Neural cell (in vitro differentiated cells): ENCODE measurements at regions not wholly inside any gene's neighbourhood (a gene's known extent, or its start where the extent isn't known, plus 50 kb on each side); places are given as distances from the start of the nearest gene placed in this dataset.

Experiments
- H2AFZ ChIP-seq: fragments of 200-600, 300-800 bp; sonication (generic), shearing (Covaris generic); 2 replicates; pipeline ENCODE4 v1.6.0; 2014; ENCODE audit warnings: low read depth, mild to moderate bottlenecking, antibody characterized with exemption, low read length, moderate library complexity
- H3F3A ChIP-seq: fragments of 200-600 bp; shearing (Covaris generic); 2 replicates; pipeline ENCODE4 v1.6.1; 2016; ENCODE audit warnings: mild to moderate bottlenecking, moderate library complexity, mixed read lengths, antibody characterized with exemption, low read length; ENCODE audit not compliant: insufficient read depth, poor library complexity, severe bottlenecking
- H3K27ac ChIP-seq: fragments of 200-600, 300-800 bp; sonication (generic), shearing (Covaris generic); 2 replicates; pipeline ENCODE4 v1.5.1; 2014; ENCODE audit warnings: mild to moderate bottlenecking, low read length, moderate library complexity
- H3K27me3 ChIP-seq: fragments of 300-800, 200-600 bp; sonication (generic), shearing (Covaris generic); 2 replicates; pipeline ENCODE4 v1.6.0; 2014; ENCODE audit warnings: mild to moderate bottlenecking, low read depth, low read length, moderate library complexity; ENCODE audit not compliant: insufficient read depth
- H3K36me3 ChIP-seq: fragments of 300-800, 200-600 bp; sonication (generic), shearing (Covaris generic); 2 replicates; pipeline ENCODE4 v1.5.1; 2014; ENCODE audit warnings: mild to moderate bottlenecking, antibody characterized with exemption, low read length, moderate library complexity; ENCODE audit not compliant: insufficient read depth
- H3K4me2 ChIP-seq: fragments of 300-800, 200-600 bp; sonication (generic), shearing (Covaris generic); 2 replicates; pipeline ENCODE4 v1.6.0; 2014; ENCODE audit warnings: mild to moderate bottlenecking, low read length
- H3K4me3 ChIP-seq: fragments of 300-800, 200-600 bp; sonication (generic), shearing (Covaris generic); 2 replicates; pipeline ENCODE4 v1.5.1; 2014; ENCODE audit warnings: mild to moderate bottlenecking, low read length, moderate library complexity
- H3K79me2 ChIP-seq: fragments of 200-600 bp; shearing (Covaris generic); replicated peaks from 2 replicates; pipeline ENCODE4 v1.6.0; 2014; ENCODE audit warnings: mild to moderate bottlenecking, low read length, moderate library complexity; ENCODE audit not compliant: insufficient read depth
- H3K9ac ChIP-seq: fragments of 300-800, 200-600 bp; sonication (generic), shearing (Covaris generic); 2 replicates; pipeline ENCODE4 v1.6.1; 2016; ENCODE audit warnings: mild to moderate bottlenecking, low read length, mixed read lengths
- H3K9me2 ChIP-seq: fragments of 200-600 bp; shearing (Covaris generic); 2 replicates; pipeline ENCODE4 v1.6.1; 2016; ENCODE audit warnings: mild to moderate bottlenecking, low read length, mixed read lengths; ENCODE audit not compliant: insufficient read depth
- H3K9me3 ChIP-seq: fragments of 200-600, 300-800 bp; sonication (generic), shearing (Covaris generic); 2 replicates; pipeline ENCODE4 v1.6.1; 2016; ENCODE audit warnings: mild to moderate bottlenecking, mixed run types, low read length, moderate library complexity, mixed read lengths
- H4K20me1 ChIP-seq: fragments of 200-600 bp; shearing (Covaris generic); 2 replicates; pipeline ENCODE4 v1.6.1; 2016; ENCODE audit warnings: mild to moderate bottlenecking, mixed run types; ENCODE audit not compliant: insufficient read depth
- EP300 ChIP-seq: fragments of 450-650 bp; conservative IDR thresholded peaks from 2 replicates; pipeline ENCODE4 v1.6.1; 2014; ENCODE audit warnings: antibody characterized with exemption, mild to moderate bottlenecking, moderate library complexity; ENCODE audit not compliant: poor library complexity, severe bottlenecking
- EZH2 ChIP-seq: fragments of 200-600, 300-800 bp; shearing (Covaris generic), sonication (generic); IDR thresholded peaks from 2 replicates; pipeline ENCODE4 v1.6.1; 2014; ENCODE audit warnings: antibody characterized with exemption, low read length, borderline replicate concordance, mild to moderate bottlenecking; ENCODE audit not compliant: insufficient read depth, poor library complexity, severe bottlenecking
- MXI1 ChIP-seq: fragments of 450-650 bp; conservative IDR thresholded peaks from 2 replicates; pipeline ENCODE4 v1.6.1; 2014; ENCODE audit warnings: antibody characterized with exemption, mild to moderate bottlenecking; ENCODE audit not compliant: poor library complexity, severe bottlenecking
- POLR2AphosphoS5 ChIP-seq: IDR thresholded peaks from 2 replicates; pipeline ENCODE4 v1.6.1; 2012
- RAD21 ChIP-seq: fragments of 450-650 bp; conservative IDR thresholded peaks from 2 replicates; pipeline ENCODE4 v1.6.1; 2014; ENCODE audit warnings: antibody characterized with exemption, mild to moderate bottlenecking, moderate library complexity
- SMC3 ChIP-seq: fragments of 450-650 bp; conservative IDR thresholded peaks from 2 replicates; pipeline ENCODE4 v1.6.1; 2014; ENCODE audit warnings: antibody characterized with exemption, mild to moderate bottlenecking, moderate library complexity; ENCODE audit not compliant: poor library complexity
- TAF1 ChIP-seq: IDR thresholded peaks from 2 replicates; pipeline ENCODE4 v1.6.1; 2012; ENCODE audit warnings: low read depth
- TF ChIP-seq, protein P1 (sequence below): IDR thresholded peaks from 2 replicates; pipeline ENCODE4 v1.6.1; 2012; ENCODE audit warnings: borderline replicate concordance
- TF ChIP-seq, protein P2 (sequence below): fragments of 450-650 bp; IDR thresholded peaks from 2 replicates; pipeline ENCODE4 v1.5.1; 2014; ENCODE audit warnings: antibody characterized with exemption, mild to moderate bottlenecking, moderate library complexity; ENCODE audit not compliant: poor library complexity, severe bottlenecking

DNA sequence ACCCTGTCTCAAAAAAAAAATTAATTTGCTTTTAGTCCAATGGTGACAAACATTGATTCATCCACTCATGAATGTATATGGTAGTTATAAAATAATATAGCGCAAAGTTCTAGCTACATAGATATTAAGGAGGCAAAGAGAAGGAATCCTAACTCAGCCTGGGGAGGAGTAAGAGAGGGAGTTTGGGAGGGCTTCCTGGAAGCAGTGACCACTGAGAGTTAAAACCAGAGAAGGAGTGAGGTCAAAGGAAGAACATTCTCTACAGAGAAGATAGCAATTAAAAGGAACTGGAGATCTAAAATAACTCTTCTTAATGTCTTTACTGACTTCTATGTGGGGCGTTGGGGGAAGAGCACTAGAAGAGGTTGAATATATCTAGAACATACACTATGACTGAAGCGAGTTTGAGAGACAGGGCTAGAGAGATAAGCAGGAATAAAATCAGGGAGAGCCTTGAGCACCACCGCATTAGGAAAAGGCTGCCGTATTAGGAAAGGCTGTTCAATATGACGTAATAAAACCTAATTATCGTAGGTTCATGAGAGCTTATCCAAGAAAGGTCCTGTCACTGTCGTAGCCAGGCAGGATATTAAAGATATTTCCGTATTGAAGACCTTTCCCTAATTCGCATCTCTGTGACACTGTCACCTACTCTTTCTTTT lies 81.8 kb upstream of the CNKSR3 start:
- Histone ChIP-seq H3K9me3 (no peaks in the 10 kb centered on the region), H3K9ac (no peak overlapping the region), H3F3A (no peaks in the 10 kb centered on the region), H3K27me3 (no peaks in the 10 kb centered on the region), H2AFZ (no peak overlapping the region), H4K20me1 (no peaks in the 10 kb centered on the region), H3K4me2 (no peak overlapping the region), H3K27ac (no peak overlapping the region), H3K36me3 (no peaks in the 10 kb centered on the region), H3K79me2 (no peaks in the 10 kb centered on the region), H3K9me2 (no peaks in the 10 kb centered on the region), H3K4me3 (no peak overlapping the region)
- TF ChIP-seq MXI1 (no peak), SMC3 (no peak), TAF1 (no peak), EZH2 (no peak), RAD21 (no peak), POLR2AphosphoS5 (no peak), EP300 (no peak)
- TF ChIP-seq, protein P1, sequence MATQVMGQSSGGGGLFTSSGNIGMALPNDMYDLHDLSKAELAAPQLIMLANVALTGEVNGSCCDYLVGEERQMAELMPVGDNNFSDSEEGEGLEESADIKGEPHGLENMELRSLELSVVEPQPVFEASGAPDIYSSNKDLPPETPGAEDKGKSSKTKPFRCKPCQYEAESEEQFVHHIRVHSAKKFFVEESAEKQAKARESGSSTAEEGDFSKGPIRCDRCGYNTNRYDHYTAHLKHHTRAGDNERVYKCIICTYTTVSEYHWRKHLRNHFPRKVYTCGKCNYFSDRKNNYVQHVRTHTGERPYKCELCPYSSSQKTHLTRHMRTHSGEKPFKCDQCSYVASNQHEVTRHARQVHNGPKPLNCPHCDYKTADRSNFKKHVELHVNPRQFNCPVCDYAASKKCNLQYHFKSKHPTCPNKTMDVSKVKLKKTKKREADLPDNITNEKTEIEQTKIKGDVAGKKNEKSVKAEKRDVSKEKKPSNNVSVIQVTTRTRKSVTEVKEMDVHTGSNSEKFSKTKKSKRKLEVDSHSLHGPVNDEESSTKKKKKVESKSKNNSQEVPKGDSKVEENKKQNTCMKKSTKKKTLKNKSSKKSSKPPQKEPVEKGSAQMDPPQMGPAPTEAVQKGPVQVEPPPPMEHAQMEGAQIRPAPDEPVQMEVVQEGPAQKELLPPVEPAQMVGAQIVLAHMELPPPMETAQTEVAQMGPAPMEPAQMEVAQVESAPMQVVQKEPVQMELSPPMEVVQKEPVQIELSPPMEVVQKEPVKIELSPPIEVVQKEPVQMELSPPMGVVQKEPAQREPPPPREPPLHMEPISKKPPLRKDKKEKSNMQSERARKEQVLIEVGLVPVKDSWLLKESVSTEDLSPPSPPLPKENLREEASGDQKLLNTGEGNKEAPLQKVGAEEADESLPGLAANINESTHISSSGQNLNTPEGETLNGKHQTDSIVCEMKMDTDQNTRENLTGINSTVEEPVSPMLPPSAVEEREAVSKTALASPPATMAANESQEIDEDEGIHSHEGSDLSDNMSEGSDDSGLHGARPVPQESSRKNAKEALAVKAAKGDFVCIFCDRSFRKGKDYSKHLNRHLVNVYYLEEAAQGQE, result no peak
- TF ChIP-seq, protein P2, sequence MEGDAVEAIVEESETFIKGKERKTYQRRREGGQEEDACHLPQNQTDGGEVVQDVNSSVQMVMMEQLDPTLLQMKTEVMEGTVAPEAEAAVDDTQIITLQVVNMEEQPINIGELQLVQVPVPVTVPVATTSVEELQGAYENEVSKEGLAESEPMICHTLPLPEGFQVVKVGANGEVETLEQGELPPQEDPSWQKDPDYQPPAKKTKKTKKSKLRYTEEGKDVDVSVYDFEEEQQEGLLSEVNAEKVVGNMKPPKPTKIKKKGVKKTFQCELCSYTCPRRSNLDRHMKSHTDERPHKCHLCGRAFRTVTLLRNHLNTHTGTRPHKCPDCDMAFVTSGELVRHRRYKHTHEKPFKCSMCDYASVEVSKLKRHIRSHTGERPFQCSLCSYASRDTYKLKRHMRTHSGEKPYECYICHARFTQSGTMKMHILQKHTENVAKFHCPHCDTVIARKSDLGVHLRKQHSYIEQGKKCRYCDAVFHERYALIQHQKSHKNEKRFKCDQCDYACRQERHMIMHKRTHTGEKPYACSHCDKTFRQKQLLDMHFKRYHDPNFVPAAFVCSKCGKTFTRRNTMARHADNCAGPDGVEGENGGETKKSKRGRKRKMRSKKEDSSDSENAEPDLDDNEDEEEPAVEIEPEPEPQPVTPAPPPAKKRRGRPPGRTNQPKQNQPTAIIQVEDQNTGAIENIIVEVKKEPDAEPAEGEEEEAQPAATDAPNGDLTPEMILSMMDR, result no peak

DNA sequence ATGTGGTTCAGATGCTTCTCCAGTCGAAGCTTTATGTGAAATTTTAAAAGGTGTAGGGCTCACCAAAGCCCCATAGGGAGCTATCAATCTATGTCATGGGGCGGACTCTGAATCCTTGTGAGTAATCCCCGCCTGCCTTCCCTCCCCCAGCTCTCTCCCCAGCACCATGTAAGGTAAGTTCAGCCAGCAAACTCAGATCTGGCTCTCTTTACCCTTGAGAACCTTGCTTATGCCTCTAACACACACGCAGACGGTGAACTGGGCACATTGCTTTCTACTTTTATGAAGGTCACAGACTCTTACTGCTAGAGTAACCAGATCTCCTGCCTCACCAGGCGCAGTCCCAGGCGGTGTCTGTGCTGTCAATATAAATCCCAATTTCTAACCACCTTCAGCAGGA lies 82.6 kb upstream of the CNKSR3 start:
- no peak overlapping the region for H3K4me3 ChIP-seq
- TF ChIP-seq, protein P1, result no peak
- no peak for TF ChIP-seq SMC3
- TF ChIP-seq MXI1, result no peak
- TF ChIP-seq POLR2AphosphoS5, result no peak
- no peak overlapping the region for H3K4me2 ChIP-seq
- H3K79me2 ChIP-seq, result no peaks in the 10 kb centered on the region
- no peaks in the 10 kb centered on the region for H3K9me3 ChIP-seq
- H3F3A ChIP-seq, result no peaks in the 10 kb centered on the region
- no peaks in the 10 kb centered on the region for H3K36me3 ChIP-seq
- no peaks in the 10 kb centered on the region for H4K20me1 ChIP-seq
- H3K9ac ChIP-seq, result no peak overlapping the region
- H3K27ac ChIP-seq, result no peak overlapping the region
- H2AFZ ChIP-seq, result no peak overlapping the region
- H3K9me2 ChIP-seq, result no peaks in the 10 kb centered on the region
- H3K27me3 ChIP-seq, result no peaks in the 10 kb centered on the region
